H9 (cell line): ENCODE measurements at regions not wholly inside any gene's neighbourhood (a gene's known extent, or its start where the extent isn't known, plus 50 kb on each side); places are given as distances from the start of the nearest gene placed in this dataset.

ENCODE experiments used
- DNase-seq: peaks from one replicate; pipeline ENCODE4 v3.0.0-alpha.2; 2017
- H2AFZ ChIP-seq: one replicate; pipeline ENCODE4 v1.6.1; 2013; ENCODE audit warnings: mild to moderate bottlenecking, low read length, control low read depth, moderate library complexity
- H2AK5ac ChIP-seq: 2 replicates; pipeline ENCODE4 v1.6.1; 2013; ENCODE audit warnings: low read length, control low read depth, mixed read lengths; ENCODE audit not compliant: insufficient read length
- H2BK120ac ChIP-seq: one replicate; pipeline ENCODE4 v1.6.1; 2013; ENCODE audit warnings: low read depth, mild to moderate bottlenecking, low read length, control low read depth, inconsistent platforms; ENCODE audit not compliant: poor library complexity, severe bottlenecking
- H2BK12ac ChIP-seq: 2 replicates; pipeline ENCODE4 v1.6.1; 2013; ENCODE audit warnings: low read length, control low read depth, mixed read lengths, low read depth; ENCODE audit not compliant: insufficient read length
- H2BK15ac ChIP-seq: 2 replicates; pipeline ENCODE4 v1.6.1; 2013; ENCODE audit warnings: low read depth, low read length, control low read depth
- H2BK20ac ChIP-seq: one replicate; pipeline ENCODE4 v1.6.1; 2013; ENCODE audit warnings: low read depth, mild to moderate bottlenecking, low read length, control low read depth, inconsistent platforms; ENCODE audit not compliant: poor library complexity, severe bottlenecking
- H2BK5ac ChIP-seq: 2 replicates; pipeline ENCODE4 v1.6.1; 2013; ENCODE audit warnings: low read length, control low read depth, mixed read lengths; ENCODE audit not compliant: insufficient read length
- H3K14ac ChIP-seq: 2 replicates; pipeline ENCODE4 v1.6.1; 2013; ENCODE audit warnings: low read length, control low read depth; ENCODE audit not compliant: insufficient read depth
- H3K18ac ChIP-seq: 2 replicates; pipeline ENCODE4 v1.6.1; 2013; ENCODE audit warnings: low read depth, mild to moderate bottlenecking, mixed read lengths, low read length, control low read depth; ENCODE audit not compliant: insufficient read length
- H3K23ac ChIP-seq: 2 replicates; pipeline ENCODE4 v1.6.1; 2013; ENCODE audit warnings: low read length, control low read depth, mixed read lengths, low read depth; ENCODE audit not compliant: insufficient read length
- H3K23me2 ChIP-seq: 2 replicates; pipeline ENCODE4 v1.6.1; 2013; ENCODE audit warnings: low read depth, mild to moderate bottlenecking, mixed read lengths, low read length, control low read depth; ENCODE audit not compliant: insufficient read length, poor library complexity, severe bottlenecking
- H3K27ac ChIP-seq: 2 replicates; pipeline ENCODE4 v1.5.1; 2013; ENCODE audit warnings: low read length, control low read depth, mixed read lengths, low read depth; ENCODE audit not compliant: insufficient read length
- H3K27me3 ChIP-seq: 2 replicates; pipeline ENCODE4 v1.6.1; 2013; ENCODE audit warnings: low read length, control low read depth, inconsistent platforms; ENCODE audit not compliant: insufficient read depth
- H3K4ac ChIP-seq: 2 replicates; pipeline ENCODE4 v1.6.1; 2013; ENCODE audit warnings: low read depth, mild to moderate bottlenecking, control low read depth, inconsistent platforms, low read length, moderate library complexity
- H3K4me1 ChIP-seq: 2 replicates; pipeline ENCODE4 v1.6.1; 2013; ENCODE audit warnings: low read length, control low read depth, inconsistent platforms; ENCODE audit not compliant: insufficient read depth
- H3K4me2 ChIP-seq: 2 replicates; pipeline ENCODE4 v1.6.1; 2013; ENCODE audit warnings: low read length, control low read depth, mixed read lengths; ENCODE audit not compliant: insufficient read length, insufficient read depth
- H3K56ac ChIP-seq: 2 replicates; pipeline ENCODE4 v1.6.1; 2013; ENCODE audit warnings: low read depth, mild to moderate bottlenecking, mixed read lengths, low read length, control low read depth; ENCODE audit not compliant: insufficient read length
- H3K79me1 ChIP-seq: 2 replicates; pipeline ENCODE4 v1.6.1; 2013; ENCODE audit warnings: low read depth, mild to moderate bottlenecking, moderate library complexity, low read length, control low read depth, inconsistent platforms; ENCODE audit not compliant: insufficient read depth, poor library complexity, severe bottlenecking
- H3K79me2 ChIP-seq: 2 replicates; pipeline ENCODE4 v1.6.1; 2013; ENCODE audit warnings: low read length, control low read depth, inconsistent platforms; ENCODE audit not compliant: insufficient read depth
- H3K9ac ChIP-seq: 2 replicates; pipeline ENCODE4 v1.6.1; 2013; ENCODE audit warnings: low read length, control low read depth, mixed read lengths; ENCODE audit not compliant: insufficient read length; ENCODE audit errors: extremely low read depth
- H3K9me3 ChIP-seq: one replicate; pipeline ENCODE4 v1.6.1; 2013; ENCODE audit warnings: low read depth, low read length, inconsistent platforms; ENCODE audit not compliant: control insufficient read depth
- H3T11ph ChIP-seq: one replicate; pipeline ENCODE4 v1.6.1; 2013; ENCODE audit warnings: mild to moderate bottlenecking, low read length, control low read depth, inconsistent platforms
- H4K20me1 ChIP-seq: one replicate; pipeline ENCODE4 v1.6.1; 2013; ENCODE audit not compliant: control insufficient read depth, insufficient read length, insufficient read depth
- H4K5ac ChIP-seq: 2 replicates; pipeline ENCODE4 v1.6.1; 2013; ENCODE audit warnings: low read depth, mild to moderate bottlenecking, mixed read lengths, low read length, control low read depth; ENCODE audit not compliant: insufficient read length
- H4K8ac ChIP-seq: replicated peaks from 2 replicates; pipeline ENCODE4 v1.6.1; 2013; ENCODE audit warnings: low read length, control low read depth, mixed read lengths, low read depth; ENCODE audit not compliant: insufficient read length
- H4K91ac ChIP-seq: 2 replicates; pipeline ENCODE4 v1.6.1; 2013; ENCODE audit warnings: low read depth, mild to moderate bottlenecking, moderate library complexity, mixed read lengths, low read length, control low read depth; ENCODE audit not compliant: insufficient read length
- H3K27ac Mint-ChIP-seq, 3 experiments: 2 replicates in 2 of 3; 3 replicates in 1 of 3; pipeline ENCODE4 v1.8.0; 2020 to 2021; ENCODE audit warnings: mixed read lengths in 3 of 3, mild to moderate bottlenecking in 1 of 3, moderate library complexity in 1 of 3
- H3K27me3 Mint-ChIP-seq: 2 replicates; pipeline ENCODE4 v1.8.0; 2021; ENCODE audit warnings: low read depth, mild to moderate bottlenecking, moderate library complexity, mixed read lengths
- H3K36me3 Mint-ChIP-seq, 3 experiments: 2 replicates in 2 of 3; 3 replicates in 1 of 3; pipeline ENCODE4 v1.8.0; 2020 to 2021; ENCODE audit warnings: low read depth in 3 of 3, mixed read lengths in 3 of 3; ENCODE audit not compliant: insufficient read depth in 1 of 3
- H3K4me1 Mint-ChIP-seq, 2 experiments: 2 replicates each; pipeline ENCODE4 v1.8.0; 2020; ENCODE audit warnings: mixed read lengths in 2 of 2
- H3K4me3 Mint-ChIP-seq, 2 experiments: 2 replicates in 1 of 2; 3 replicates in 1 of 2; pipeline ENCODE4 v1.8.0; 2020 to 2021; ENCODE audit warnings: mild to moderate bottlenecking in 2 of 2, mixed read lengths in 2 of 2, moderate library complexity in 1 of 2
- H3K9me3 Mint-ChIP-seq, 2 experiments: 2 replicates in 1 of 2; 3 replicates in 1 of 2; pipeline ENCODE4 v1.8.0; 2020; ENCODE audit warnings: mild to moderate bottlenecking in 2 of 2, mixed read lengths in 2 of 2, moderate library complexity in 1 of 2
- WGBS: extraction: QIAGEN DNeasy Blood & Tissue Kit; methylation state at CpG from one replicate; pipeline ENCODE4 v1.1.7; 2013; ENCODE audit warnings: missing lambda C conversion rate, low lambda C conversion rate, mixed read lengths; ENCODE audit not compliant: insufficient read length; ENCODE audit errors: extremely low coverage; 5-methylcytosine and 5-hydroxymethylcytosine counted together
- TF ChIP-seq, protein P1 (sequence below): fragments of 200-600 bp; sonication (generic); conservative IDR thresholded peaks from 3 replicates; pipeline ENCODE4 v1.8.0; 2021; ENCODE audit warnings: antibody characterized with exemption, mild to moderate bottlenecking

GRCh38 chr4:130738233-130738632 lies 1642.3 kb downstream of the C4orf33 start:
- Histone ChIP-seq H4K5ac (no peak overlapping the region), H3K9ac (no peak overlapping the region)

More at GRCh38 chr4:130738233-130738632, 1642.3 kb downstream of the C4orf33 start:
- H3K79me2 ChIP-seq, result no peaks in the 10 kb centered on the region
- no peak overlapping the region for H2BK15ac ChIP-seq
- no peak overlapping the region for H3K18ac ChIP-seq
- H3K4me3 Mint-ChIP-seq, result no peak overlapping the region
- DNase-seq, result no peak
- no peak overlapping the region for H4K8ac ChIP-seq
- no peaks in the 10 kb centered on the region for H3K4me1 ChIP-seq
- H2AFZ ChIP-seq, result no peak overlapping the region
- H3K27ac Mint-ChIP-seq, result no peak overlapping the region
- no peak overlapping the region for H3K4ac ChIP-seq
- no peak overlapping the region for H4K91ac ChIP-seq
- no peaks in the 10 kb centered on the region for H4K20me1 ChIP-seq
- no peak overlapping the region for H2BK12ac ChIP-seq
- H3K27me3 ChIP-seq, result no peaks in the 10 kb centered on the region
- H2BK5ac ChIP-seq, result no peak overlapping the region
- H3K23ac ChIP-seq, result no peak overlapping the region
- no CpG with 5 or more reads among the region's 3 CpGs for WGBS
- H3K56ac ChIP-seq, result no peak overlapping the region
- no peaks in the 10 kb centered on the region for H3K9me3 ChIP-seq
- H2AK5ac ChIP-seq, result no peak overlapping the region
- no peak overlapping the region for H2BK20ac ChIP-seq
- H3K36me3 Mint-ChIP-seq, result peaks cover 0 to 5% (median 4%) of the 10 kb centered on the region in 3 experiments; a peak in 3 of 7 replicates
- no peaks in the 10 kb centered on the region for H3K4me1 Mint-ChIP-seq
- H2BK120ac ChIP-seq, result no peak overlapping the region
- no peaks in the 10 kb centered on the region; the same call in 1 of the 2 replicates for H3K27me3 Mint-ChIP-seq
- no peaks in the 10 kb centered on the region for H3K79me1 ChIP-seq
- TF ChIP-seq, protein P1, sequence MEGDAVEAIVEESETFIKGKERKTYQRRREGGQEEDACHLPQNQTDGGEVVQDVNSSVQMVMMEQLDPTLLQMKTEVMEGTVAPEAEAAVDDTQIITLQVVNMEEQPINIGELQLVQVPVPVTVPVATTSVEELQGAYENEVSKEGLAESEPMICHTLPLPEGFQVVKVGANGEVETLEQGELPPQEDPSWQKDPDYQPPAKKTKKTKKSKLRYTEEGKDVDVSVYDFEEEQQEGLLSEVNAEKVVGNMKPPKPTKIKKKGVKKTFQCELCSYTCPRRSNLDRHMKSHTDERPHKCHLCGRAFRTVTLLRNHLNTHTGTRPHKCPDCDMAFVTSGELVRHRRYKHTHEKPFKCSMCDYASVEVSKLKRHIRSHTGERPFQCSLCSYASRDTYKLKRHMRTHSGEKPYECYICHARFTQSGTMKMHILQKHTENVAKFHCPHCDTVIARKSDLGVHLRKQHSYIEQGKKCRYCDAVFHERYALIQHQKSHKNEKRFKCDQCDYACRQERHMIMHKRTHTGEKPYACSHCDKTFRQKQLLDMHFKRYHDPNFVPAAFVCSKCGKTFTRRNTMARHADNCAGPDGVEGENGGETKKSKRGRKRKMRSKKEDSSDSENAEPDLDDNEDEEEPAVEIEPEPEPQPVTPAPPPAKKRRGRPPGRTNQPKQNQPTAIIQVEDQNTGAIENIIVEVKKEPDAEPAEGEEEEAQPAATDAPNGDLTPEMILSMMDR, result 0 out of 3 replicates have a peak, but pooled peaks have one; percentile 12
- no peak overlapping the region for H3K4me2 ChIP-seq
- H3K27ac ChIP-seq, result no peak overlapping the region
- H3T11ph ChIP-seq, result no peak overlapping the region
- H3K14ac ChIP-seq, result no peak overlapping the region
- no peaks in the 10 kb centered on the region for H3K23me2 ChIP-seq
- peaks cover 0 to 8% of the 10 kb centered on the region in 2 experiments; a peak in 2 of 5 replicates for H3K9me3 Mint-ChIP-seq
